Epithelial cell of proximal tubule (primary cell): ENCODE measurements at regions not wholly inside any gene's neighbourhood (a gene's known extent, or its start where the extent isn't known, plus 50 kb on each side); places are given as distances from the start of the nearest gene placed in this dataset.

Experiments
- DNase-seq: peaks from one replicate; pipeline ENCODE4 v3.0.0-alpha.2; 2011; ENCODE audit warnings: low read depth
- H3K4me3 ChIP-seq: 2 replicates; pipeline ENCODE4 v1.5.1; 2011; ENCODE audit warnings: low read depth, mild to moderate bottlenecking, low read length
- TF ChIP-seq, protein P1 (sequence below): conservative IDR thresholded peaks from 2 replicates; pipeline ENCODE4 v1.5.1; 2012; ENCODE audit warnings: low read depth, mild to moderate bottlenecking, low read length

DNA sequence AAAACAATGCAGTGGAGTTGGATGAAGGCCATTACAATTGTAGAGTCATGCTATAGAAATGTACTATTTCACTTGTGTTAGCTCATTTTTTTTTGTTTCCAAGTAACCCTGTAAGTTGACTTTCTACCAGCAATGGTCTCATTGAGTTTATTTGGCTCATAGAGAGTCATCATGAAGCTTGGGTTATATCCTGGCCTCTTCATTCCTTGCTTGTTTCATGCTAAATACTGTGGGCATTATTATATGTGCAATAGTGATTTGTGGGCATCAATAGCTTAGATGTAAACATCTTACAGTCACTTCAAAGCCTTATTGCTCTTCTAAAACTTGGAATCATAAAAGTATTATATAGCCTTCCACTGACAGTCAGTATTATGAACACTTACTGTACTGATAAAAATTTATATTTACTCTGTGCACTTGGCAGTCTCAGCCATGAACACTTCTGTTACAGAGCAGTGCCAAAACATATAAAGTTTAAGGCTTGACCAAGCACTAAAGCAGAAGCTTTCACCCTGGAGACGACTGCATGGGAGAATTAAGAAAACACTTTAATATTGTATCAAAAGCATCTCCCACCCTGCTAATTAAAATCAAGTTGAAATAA lies 751.2 kb downstream of the SATB2 start:
- no peak for DNase-seq
- TF ChIP-seq, protein P1, sequence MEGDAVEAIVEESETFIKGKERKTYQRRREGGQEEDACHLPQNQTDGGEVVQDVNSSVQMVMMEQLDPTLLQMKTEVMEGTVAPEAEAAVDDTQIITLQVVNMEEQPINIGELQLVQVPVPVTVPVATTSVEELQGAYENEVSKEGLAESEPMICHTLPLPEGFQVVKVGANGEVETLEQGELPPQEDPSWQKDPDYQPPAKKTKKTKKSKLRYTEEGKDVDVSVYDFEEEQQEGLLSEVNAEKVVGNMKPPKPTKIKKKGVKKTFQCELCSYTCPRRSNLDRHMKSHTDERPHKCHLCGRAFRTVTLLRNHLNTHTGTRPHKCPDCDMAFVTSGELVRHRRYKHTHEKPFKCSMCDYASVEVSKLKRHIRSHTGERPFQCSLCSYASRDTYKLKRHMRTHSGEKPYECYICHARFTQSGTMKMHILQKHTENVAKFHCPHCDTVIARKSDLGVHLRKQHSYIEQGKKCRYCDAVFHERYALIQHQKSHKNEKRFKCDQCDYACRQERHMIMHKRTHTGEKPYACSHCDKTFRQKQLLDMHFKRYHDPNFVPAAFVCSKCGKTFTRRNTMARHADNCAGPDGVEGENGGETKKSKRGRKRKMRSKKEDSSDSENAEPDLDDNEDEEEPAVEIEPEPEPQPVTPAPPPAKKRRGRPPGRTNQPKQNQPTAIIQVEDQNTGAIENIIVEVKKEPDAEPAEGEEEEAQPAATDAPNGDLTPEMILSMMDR = no peak
- H3K4me3 ChIP-seq = no peak overlapping the region

DNA sequence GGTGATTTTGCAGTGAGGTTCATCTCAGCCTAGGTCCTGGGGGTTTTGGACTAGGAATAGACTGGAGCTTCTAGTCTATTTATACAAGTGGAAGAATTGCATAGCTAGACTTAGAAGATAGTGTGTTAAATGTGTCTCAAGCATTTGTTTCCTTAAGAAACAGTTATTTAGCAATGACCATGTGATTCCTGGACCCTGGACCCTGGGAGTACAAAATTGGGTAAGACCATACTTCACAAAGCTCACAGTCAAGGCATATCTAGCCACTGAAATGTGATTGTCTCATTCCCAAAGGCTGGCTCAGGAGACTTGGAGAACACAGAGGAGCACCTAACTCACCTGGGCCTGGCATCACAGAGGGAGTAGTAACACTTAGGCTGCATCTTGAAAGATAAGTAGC lies 754.5 kb downstream of the SATB2 start:
- H3K4me3 ChIP-seq = no peak overlapping the region
- TF ChIP-seq, protein P1 = no peak
- no peak for DNase-seq

DNA sequence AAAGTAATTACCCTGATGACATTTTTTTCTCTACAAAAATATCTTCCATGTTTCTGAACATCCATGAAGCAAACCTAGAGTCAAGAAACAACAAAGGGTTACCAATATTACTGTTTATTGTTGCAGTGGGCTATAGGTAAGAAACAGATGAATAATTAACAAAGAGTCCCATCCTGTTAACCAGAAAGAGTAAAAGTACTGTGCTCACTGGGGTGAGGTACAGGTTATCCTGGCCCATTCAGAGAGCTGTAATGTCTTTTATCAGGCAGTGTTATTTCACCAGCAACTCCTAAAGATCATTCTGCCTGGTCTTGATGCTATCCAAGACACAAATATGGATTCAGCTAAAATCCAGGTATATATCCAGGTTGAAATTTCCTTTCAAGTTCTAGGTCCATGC lies 754.9 kb downstream of the SATB2 start:
- DNase-seq = no peak
- TF ChIP-seq, protein P1 = no peak
- no peak overlapping the region for H3K4me3 ChIP-seq

DNA sequence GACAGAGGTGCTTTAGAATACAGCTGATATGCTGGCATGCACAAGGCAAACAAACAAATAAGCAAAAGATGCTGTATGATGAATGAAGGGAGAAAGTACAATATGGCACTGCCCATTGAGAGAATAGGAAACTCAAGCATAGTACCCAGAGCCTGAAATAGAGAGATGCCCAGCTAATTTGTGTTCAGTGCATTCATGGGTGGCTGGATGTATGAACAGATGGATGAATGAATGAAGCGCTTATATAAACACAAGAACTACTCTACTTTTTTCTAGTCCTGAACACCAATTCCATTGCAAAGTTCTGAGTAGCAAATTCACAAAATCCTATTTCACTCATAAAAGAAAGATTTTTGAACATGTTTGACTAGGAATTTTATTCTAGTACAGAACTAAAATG lies 756.3 kb downstream of the SATB2 start:
- DNase-seq = no peak

DNA sequence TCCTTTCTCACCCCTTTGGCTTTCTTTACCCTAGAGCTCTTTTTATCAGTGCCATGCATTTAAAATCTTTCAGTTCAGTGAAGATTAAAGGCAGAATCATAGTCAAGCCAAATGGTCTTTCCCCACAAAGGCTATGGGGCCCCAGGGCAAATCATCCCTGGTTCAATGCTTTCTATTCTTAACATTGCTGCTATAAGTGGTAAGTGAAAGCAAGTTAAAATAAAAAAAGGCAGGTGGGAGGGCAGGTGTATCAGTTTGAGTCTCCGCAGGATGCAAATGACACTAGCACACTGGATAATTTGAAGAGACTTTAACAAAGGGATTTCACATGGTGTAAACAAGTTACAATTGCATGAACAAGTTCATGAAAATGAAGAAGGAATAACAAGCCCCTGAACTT lies 757.4 kb downstream of the SATB2 start:
- no peak for DNase-seq
- H3K4me3 ChIP-seq = no peak overlapping the region
- TF ChIP-seq, protein P1 = no peak

More for the DNA sequence above, 756.3 kb downstream of the SATB2 start:
- TF ChIP-seq, protein P1 = no peak
- H3K4me3 ChIP-seq = no peak overlapping the region

DNA sequence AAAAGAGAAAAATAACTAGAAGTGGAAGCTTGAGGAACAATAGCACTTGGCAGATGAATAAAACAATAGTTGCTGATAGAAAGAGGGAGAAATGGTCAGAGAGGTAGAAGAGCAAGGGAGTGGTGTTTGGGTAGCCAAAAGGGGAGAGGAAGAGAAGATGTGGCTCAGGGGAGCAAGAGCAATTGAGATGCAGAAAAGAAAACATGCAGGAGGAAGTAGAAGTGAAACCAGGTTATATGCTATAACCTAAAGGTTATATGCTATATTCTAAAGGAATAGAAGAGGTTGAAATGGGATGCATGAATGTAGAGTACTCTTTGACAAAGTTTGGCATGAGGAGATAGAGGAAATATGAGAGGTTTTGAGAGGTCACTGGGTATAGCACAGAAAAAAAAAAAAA lies 759.5 kb downstream of the SATB2 start:
- no peak overlapping the region for H3K4me3 ChIP-seq
- DNase-seq = no peak
- TF ChIP-seq, protein P1 = no peak

DNA sequence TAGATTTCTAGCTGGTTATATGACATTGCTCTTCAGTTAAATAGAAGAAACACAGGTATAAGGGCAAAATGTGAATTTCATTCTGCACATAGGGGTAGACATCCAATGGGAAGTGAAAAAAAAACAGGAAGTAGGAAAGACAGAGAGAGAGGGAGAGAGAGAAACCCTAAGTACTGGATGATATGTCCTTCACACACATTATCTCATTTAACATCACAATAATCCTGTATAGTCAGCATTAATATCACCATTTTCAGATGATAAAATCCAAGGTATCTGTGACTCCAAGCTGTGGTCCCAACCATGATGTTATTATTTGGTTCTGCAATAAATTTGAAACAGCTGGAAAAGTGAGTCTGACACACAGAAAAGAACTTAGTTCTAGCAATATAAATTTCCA lies 759.9 kb downstream of the SATB2 start:
- TF ChIP-seq, protein P1 = no peak
- no peak for DNase-seq
- H3K4me3 ChIP-seq = no peak overlapping the region
